ENCODE measurements at regions not wholly inside any gene's neighbourhood (a gene's known extent, or its start where the extent isn't known, plus 50 kb on each side); places are given as distances from the start of the nearest gene placed in this dataset.
"Not testable (repeated sequence)": the region's sequence is repeated elsewhere in the genome, so short reads cannot be mapped to it uniquely, and the experiment has no call there.

DNA sequence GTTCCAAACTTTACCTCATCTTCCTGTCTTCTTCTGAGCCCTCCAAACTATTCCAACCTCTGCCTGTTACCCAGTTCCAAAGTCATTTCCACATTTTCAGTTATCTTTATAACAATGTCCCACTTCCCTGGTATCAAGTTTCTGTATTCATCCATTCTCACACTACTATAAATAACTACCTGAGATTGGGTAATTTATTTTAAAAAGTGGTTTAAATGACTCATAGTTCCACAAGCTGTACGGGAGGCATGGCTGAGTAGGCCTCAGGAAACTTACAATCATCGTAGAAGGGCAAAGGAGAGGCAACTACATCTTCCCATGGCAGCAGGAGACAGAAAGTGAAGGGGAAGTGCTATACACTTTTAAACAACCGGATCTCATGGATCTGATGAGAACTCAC, 428.5 kb upstream of the RGS18 start (continued):
- TF ChIP-seq, protein P1, sequence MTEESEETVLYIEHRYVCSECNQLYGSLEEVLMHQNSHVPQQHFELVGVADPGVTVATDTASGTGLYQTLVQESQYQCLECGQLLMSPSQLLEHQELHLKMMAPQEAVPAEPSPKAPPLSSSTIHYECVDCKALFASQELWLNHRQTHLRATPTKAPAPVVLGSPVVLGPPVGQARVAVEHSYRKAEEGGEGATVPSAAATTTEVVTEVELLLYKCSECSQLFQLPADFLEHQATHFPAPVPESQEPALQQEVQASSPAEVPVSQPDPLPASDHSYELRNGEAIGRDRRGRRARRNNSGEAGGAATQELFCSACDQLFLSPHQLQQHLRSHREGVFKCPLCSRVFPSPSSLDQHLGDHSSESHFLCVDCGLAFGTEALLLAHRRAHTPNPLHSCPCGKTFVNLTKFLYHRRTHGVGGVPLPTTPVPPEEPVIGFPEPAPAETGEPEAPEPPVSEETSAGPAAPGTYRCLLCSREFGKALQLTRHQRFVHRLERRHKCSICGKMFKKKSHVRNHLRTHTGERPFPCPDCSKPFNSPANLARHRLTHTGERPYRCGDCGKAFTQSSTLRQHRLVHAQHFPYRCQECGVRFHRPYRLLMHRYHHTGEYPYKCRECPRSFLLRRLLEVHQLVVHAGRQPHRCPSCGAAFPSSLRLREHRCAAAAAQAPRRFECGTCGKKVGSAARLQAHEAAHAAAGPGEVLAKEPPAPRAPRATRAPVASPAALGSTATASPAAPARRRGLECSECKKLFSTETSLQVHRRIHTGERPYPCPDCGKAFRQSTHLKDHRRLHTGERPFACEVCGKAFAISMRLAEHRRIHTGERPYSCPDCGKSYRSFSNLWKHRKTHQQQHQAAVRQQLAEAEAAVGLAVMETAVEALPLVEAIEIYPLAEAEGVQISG (CRISPR knock-in tag; IDR thresholded peaks at IDR 0.05): no peak
- TF ChIP-seq, protein P2, sequence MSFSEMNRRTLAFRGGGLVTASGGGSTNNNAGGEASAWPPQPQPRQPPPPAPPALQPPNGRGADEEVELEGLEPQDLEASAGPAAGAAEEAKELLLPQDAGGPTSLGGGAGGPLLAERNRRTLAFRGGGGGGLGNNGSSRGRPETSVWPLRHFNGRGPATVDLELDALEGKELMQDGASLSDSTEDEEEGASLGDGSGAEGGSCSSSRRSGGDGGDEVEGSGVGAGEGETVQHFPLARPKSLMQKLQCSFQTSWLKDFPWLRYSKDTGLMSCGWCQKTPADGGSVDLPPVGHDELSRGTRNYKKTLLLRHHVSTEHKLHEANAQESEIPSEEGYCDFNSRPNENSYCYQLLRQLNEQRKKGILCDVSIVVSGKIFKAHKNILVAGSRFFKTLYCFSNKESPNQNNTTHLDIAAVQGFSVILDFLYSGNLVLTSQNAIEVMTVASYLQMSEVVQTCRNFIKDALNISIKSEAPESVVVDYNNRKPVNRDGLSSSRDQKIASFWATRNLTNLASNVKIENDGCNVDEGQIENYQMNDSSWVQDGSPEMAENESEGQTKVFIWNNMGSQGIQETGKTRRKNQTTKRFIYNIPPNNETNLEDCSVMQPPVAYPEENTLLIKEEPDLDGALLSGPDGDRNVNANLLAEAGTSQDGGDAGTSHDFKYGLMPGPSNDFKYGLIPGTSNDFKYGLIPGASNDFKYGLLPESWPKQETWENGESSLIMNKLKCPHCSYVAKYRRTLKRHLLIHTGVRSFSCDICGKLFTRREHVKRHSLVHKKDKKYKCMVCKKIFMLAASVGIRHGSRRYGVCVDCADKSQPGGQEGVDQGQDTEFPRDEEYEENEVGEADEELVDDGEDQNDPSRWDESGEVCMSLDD (CRISPR knock-in tag; IDR thresholded peaks at IDR 0.05; ENCODE audit: borderline replicate concordance): no peak
- TF ChIP-seq, protein P3, sequence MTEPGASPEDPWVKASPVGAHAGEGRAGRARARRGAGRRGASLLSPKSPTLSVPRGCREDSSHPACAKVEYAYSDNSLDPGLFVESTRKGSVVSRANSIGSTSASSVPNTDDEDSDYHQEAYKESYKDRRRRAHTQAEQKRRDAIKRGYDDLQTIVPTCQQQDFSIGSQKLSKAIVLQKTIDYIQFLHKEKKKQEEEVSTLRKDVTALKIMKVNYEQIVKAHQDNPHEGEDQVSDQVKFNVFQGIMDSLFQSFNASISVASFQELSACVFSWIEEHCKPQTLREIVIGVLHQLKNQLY (CRISPR knock-in tag; IDR thresholded peaks at IDR 0.05): no peak
- no peak for TF ChIP-seq ZNF879 (CRISPR knock-in tag; IDR thresholded peaks at IDR 0.05)

DNA sequence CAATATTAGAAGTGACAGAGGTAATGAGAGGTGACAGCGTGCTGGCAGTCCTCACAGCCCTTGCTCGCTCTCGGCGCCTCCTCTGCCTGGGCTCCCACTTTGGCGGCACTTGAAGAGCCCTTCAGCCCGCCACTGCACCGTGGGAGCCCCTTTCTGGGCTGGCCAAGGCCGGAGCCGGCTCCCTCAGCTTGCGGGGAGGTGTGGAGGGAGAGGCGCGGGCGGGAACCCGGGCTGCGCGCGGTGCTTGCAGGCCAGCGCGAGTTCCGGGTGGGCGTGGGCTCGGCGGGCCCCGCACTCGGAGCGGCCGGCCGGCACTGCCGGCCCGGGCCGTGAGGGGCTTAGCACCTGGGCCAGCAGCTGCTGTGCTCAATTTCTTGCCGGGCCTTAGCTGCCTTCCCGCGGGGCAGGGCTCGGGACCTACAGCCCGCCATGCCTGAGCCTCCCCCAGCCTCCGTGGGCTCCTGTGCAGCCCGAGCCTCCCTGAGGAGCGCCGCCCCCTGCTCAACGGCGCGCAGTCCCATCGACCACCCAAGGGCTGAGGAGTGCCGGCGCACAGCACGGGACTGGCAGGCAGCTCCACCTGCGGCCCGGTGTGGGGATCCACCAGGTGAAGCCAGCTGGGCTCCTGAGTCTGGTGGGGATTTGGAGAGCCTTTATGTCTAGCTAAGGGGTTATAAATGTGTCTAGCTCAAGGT, 426.5 kb upstream of the RGS18 start:
- H3K9ac ChIP-seq (ENCODE audit: insufficient read depth, low read depth, low read length); H3K79me2 ChIP-seq (ENCODE audit: insufficient read depth, low read length); intact Hi-C loops (cut with micrococcal nuclease; ENCODE audit: unreplicated experiment); H2AFZ ChIP-seq (ENCODE audit: low read length); H3K27me3 ChIP-seq (ENCODE audit: control insufficient read depth in 1 of 2, insufficient read depth in 2 of 2, low read length in 2 of 2); ATAC-seq; H4K20me1 ChIP-seq (ENCODE audit: insufficient read depth, low read length); in situ Hi-C loops (cut with HindIII; ENCODE audit: extremely low pct_ligation_motif_present, low pct_unique_long_range_greater_than_20kb); FAIRE-seq; DNase-seq (ENCODE audit: low spot score); H3K27ac ChIP-seq (ENCODE audit: extremely low read length, insufficient read depth, low read length); H3K4me2 ChIP-seq (ENCODE audit: low read depth, low read length); H3K36me3 ChIP-seq (replicated peaks in 1 of 2; ENCODE audit: control insufficient read depth in 1 of 2, insufficient read depth in 2 of 2, low read length in 2 of 2); H3K4me3 ChIP-seq (replicated peaks in 1 of 3; ENCODE audit: insufficient read depth in 1 of 3, low read depth in 2 of 3, low read length in 3 of 3); BruUV-seq (replicated peaks); H3K4me1 ChIP-seq (ENCODE audit: insufficient read depth, low read length); CTCF ChIA-PET (ENCODE audit: low intra/inter-chr PET ratio, low total read pairs); H3K9me3 ChIP-seq (ENCODE audit: low read length); POLR2A ChIA-PET: not testable (repeated sequence)
- 86% methylated on average over 17 of the region's 49 CpGs for WGBS (ENCODE audit: low lambda C conversion rate)

Data from HepG2 (cell line).